ENCODE measurements at regions not wholly inside any gene's neighbourhood (a gene's known extent, or its start where the extent isn't known, plus 50 kb on each side); places are given as distances from the start of the nearest gene placed in this dataset.

DNA sequence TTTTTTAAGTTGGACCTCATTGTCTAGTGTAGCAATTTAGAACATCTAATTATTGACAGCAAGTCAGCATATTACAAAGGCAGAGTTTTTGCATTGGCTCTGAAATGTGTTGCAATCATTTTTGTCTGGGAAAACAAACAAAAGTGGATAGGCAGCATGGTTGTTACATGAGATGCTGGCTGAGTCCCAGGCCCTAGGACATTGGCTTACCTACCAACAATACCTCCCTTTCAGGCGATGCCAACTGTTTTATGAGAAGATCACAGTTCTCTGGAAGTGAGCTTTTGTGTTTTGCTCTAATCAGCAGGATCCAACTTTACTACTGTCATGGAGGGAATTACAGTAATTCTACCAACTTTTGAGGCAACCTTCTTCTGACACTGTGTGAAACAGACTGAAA is 71.5 kb upstream of the CXADR start:
- no peak for DNase-seq

DNA sequence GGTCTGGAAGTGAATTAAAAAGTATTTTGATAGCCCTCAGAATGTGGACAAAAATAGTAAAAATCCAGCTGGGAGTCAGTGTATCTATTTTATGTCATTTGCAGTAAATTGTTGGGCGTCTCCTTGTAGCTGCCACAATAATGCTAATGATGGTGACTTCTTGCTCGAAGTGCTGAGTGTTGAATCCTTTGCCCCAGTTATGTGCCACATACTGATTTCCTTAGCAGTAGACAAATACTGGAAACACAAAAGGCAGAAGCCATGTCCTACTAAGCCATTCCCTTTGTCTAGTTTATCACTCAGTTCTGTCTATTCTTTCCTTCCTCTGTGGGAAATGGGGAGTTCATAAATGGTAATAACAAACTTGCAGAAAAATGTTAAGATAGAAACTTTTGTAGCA is 70.7 kb upstream of the CXADR start:
- no peak for DNase-seq

DNA sequence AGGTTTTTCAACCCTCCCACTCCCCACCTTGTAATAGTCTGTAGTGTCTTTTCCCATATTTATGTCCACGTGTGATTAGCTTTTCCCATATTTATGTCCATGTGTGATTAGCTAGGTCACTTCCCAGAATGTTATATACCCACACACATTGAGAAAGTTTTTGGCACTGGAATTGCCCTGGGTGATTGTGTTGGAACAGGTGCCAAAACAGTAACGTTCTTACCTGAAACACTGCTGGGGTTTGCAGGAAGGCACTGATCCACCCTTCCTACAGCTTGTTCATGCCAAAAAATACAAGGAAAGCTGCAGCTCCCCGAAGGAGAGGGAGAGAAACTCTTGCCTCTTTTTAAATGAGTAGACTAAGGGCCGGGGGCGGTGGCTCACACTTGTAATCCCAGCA is 68.0 kb upstream of the CXADR start:
- DNase-seq = no peak

DNA sequence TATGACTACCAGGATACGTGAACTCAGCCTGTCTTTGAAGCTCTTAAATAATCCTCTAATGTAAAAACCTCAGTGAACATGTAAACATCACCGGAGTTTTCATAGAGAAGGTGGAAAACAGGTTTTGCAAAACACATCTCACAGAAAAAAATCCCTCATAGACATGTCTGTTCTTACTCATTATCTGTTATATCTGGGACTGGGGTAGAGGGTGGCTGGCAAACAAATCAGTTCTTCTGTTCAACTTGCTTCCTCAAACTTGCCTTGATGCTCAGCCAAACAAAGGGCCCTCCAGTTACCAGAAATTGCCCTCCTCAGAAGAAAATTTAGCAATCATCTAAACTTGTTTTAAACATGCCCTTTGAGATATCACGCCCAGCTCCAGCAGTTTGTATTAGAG is 66.1 kb upstream of the CXADR start:
- DNase-seq = no peak

DNA sequence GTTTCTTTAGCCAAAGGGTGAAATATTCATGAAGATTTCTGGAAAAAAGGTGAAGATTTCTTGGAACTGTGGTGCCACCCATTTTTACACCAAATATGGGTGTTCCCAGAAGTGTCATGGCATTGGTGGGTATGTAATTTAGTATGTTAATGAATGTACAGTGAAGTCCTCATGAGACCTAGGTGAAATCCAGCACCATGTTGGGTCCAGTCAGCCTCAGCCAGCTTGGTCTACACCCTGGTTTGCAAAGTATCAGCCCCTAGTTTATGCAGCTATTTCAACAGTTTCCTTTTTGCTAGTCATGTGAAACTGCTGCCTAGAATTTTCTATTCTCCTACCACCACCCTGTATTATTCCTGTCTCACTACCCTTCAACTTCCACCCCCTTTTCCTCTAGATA is 63.1 kb upstream of the CXADR start:
- DNase-seq = peak; percentile 25

DNA sequence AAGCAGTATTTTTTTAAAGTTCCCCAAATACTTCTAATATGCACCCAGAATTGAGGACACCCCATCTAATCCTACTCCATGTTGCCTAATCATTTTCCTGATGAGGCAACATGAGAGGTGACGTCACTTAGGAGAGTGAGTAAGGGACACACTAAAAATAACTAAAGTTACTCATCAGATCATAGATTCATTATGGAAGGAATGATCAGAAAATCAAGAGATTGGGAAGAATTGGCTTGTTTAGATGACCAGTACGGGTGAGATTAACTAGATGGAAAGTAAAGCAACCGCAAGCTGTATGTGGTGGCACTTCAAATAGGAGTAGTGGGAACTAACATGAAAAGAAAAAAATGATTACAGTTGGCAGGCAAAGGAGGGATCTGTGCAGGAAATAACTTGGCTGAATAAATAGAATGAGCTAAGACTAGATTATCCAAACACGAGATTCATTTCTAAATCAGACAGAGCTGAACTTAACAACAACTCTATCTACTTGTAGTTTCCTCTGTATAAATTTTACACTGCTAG is 61.4 kb upstream of the CXADR start:
- peak; percentile 5 for DNase-seq

DNA sequence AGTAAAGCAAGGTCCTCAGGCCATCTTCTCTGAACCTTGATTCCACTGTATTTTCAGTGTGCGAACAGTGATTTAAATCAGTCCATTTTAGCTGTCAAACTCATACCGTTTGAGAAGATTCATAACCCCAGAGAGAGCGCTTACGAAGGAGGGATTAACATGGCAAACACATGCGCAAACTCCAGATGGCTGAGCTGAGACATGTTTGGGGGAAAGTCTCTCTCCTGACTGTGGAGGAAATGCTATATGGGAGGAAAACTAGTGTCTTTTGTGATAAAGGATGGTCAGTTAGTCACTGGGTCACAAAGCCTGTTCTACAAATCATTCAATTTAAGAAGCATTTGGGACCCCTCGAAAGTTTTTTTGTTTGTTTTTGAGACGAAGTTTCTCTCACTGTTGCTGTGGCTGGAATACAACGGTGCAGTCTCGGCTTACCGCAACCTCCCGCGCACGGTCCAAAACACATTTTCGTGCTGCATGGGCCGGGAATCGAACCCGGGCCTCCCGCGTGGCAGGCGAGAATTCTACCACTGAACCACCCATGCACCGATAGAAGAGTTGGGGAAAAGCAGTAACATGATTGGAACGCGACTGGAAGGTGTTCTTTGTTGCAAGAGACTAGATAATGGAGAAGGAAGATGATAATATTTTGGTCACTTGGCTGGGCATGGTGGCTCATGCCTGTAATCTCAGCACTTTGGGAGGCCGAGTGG is 58.4 kb upstream of the CXADR start:
- peak; percentile 96 for DNase-seq

DNA sequence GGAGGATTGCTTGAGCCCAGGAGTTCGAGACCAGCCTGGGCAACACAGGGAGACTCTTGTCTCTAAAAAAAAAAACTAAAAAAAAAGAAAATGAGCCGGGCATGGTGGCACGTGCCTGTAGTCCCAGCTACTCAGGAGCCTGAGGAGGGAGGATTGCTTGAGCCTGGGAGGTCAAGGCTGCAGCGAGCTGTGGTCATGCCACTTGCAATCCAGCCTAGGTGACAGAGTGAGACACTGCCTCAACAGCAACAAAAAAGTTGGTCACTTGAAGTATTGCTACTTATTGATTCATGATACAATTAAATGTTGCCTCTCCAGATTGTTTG is 57.9 kb upstream of the CXADR start:
- DNase-seq = no peak

DNA sequence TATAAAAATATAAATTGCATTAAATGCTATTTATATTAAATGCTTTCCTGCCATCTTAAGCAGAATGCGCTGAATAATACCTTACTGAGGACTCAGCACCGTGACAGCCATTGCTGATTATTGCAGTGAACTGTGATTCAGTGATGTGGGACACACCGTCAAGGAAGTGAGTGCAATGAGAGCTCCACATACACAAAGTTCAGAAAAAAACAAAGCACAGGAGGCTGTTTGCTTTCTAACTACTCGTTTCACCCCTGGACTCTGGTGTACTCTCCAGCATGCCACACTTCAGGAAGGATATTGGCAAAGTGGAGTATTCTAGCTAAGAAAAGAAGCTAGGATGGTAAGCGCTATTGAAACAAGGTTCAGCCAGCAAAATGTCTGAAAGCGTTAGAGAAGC is 57.4 kb upstream of the CXADR start:
- no peak for DNase-seq

DNA sequence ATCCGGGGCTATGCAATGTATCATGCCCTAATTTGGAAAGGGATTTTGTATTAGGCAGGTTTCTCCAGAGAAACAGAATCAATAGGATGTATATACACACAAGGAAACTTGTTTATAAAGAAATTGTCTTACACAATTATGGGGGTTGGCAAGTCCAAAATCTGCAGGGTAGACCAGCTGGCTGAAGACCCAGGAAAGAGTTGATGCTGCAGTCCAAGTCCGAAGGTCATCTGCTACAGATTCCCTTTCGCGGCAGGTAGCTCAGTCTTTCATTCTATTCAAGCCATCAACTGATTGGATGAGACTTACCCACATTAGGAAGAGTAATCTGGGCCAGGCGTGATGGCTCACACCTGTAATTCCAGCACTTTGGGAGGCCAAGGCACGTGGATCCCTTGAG is 54.6 kb upstream of the CXADR start:
- no peak for DNase-seq

DNA sequence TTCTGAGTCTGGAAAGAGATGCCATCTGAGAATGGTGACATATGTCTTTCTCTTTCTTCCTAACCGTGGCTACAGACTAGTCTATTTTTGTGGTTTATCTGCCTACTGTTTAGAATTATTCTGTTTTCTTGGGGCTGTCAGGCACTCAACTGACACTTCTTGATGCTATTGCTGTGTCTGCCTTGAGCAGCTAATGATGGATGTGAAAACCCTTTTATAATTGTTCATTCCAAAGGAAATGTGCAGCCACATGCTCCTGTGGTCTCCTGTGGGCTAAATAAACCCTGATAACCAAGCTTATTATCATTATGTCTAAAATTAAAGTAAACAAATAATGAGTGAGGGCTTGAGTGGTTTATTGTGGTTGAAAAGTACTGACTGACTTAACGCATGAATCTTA is 52.7 kb upstream of the CXADR start:
- no peak for DNase-seq

DNA sequence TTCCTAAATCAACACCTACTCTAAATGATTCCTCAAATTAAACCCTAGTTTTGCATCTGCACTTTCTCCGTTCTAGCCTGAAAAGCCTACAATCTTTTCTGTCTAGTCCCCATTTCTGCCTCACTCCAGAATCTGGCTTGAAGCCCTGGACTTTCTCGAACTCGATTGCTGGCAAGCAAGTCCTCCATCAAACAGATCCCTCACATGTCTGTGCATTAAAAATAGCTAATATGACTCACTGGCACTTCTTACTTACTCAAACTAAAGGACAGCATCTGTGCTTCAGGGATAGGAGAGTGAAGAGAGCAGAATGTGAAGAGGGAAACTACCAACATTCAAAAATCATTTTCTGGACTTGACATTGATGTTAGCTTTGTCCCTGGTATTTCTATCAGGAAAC is 51.8 kb upstream of the CXADR start:
- DNase-seq = no peak

DNA sequence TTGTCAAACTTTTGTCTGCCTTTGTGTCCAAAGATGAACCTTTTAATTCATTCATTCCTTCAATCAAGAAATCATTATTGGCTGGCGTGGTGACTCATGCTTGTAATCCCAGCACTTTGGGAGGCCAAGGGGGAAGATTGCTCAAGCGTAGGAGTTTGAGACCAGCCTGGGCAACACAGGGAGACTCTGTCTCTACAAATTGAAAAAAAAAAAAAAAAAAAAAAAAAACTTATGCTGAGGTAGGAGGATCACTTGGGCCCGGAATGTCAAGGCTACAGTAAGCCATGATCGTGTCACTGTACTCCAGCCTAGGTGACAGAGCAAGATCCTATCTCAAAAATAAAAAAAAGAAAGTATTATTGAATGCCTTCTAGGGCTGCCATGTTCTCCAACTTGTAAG is 51.3 kb upstream of the CXADR start:
- DNase-seq = no peak

DNA sequence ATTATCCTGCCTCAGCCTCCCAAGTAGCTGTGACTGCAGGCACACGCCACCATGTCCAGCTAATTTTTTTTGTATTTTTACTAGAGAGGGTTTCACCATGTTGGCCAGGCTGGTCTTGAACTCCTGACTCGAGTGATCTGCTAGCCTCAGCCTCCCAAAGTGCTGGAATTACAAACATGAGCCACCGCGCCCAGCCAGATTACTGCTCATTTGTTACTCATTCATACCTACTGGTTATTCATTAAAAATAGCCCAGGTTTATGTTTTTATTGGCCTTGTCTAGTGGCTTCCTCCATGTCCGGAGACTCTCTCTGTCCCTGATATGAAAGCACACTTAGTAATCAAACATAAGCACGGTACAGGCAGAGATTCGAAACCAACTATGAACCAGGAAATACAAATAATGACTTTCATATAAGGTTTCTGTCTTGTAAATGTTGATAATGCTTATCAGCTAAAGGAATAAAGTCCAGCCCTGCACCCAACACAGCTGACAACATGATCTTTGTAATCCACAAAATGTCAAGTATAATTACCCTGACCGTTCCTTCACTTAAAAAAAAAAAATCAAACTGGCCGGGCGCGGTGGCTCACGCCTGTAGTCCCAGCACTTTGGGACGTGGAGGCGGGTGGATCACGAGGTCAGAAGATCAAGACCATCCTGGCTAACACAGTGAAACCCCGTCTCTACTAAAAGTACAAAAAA is 50.4 kb upstream of the CXADR start:
- peak; percentile 75 for DNase-seq
